ENCODE measurements at regions not wholly inside any gene's neighbourhood (a gene's known extent, or its start where the extent isn't known, plus 50 kb on each side); places are given as distances from the start of the nearest gene placed in this dataset.

DNA sequence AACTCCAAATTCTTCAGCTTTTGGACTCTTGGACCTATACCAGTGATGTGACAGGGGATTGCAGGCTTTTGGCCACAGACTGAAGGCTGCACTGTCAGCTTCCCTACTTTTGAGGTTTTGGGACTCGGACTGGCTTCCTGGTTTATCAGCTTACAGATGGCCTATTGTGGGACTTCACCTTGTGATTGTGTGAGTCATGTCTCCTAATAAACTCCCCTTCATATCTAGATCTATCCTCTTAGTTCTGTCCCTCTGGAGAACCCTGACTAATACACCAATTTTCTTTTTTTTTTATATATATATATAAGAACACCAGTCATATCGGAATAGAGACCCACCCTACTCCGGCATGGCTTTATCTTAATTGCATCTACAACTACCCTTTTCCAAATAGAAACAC is 166.8 kb downstream of the ETV1 start:
- Histone ChIP-seq H3K27me3 (no peaks in the 10 kb centered on the region), H3K4me1 (no peaks in the 10 kb centered on the region), H3K36me3 (no peaks in the 10 kb centered on the region), H3K27ac (no peak overlapping the region), H3K9me3 (no peaks in the 10 kb centered on the region), H3K4me3 (no peak overlapping the region)
- FAIRE-seq: no peak
- WGBS, 2 donors: 74 to 79% methylated on average over 3 of the region's 3 CpGs
- no peak for ATAC-seq
- intact Hi-C loops (cut with DNase I): no loop called here
- DNase-seq: no peak
- TF ChIP-seq, protein P1, sequence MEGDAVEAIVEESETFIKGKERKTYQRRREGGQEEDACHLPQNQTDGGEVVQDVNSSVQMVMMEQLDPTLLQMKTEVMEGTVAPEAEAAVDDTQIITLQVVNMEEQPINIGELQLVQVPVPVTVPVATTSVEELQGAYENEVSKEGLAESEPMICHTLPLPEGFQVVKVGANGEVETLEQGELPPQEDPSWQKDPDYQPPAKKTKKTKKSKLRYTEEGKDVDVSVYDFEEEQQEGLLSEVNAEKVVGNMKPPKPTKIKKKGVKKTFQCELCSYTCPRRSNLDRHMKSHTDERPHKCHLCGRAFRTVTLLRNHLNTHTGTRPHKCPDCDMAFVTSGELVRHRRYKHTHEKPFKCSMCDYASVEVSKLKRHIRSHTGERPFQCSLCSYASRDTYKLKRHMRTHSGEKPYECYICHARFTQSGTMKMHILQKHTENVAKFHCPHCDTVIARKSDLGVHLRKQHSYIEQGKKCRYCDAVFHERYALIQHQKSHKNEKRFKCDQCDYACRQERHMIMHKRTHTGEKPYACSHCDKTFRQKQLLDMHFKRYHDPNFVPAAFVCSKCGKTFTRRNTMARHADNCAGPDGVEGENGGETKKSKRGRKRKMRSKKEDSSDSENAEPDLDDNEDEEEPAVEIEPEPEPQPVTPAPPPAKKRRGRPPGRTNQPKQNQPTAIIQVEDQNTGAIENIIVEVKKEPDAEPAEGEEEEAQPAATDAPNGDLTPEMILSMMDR (IDR thresholded peaks at IDR 0.05): no peak

DNA sequence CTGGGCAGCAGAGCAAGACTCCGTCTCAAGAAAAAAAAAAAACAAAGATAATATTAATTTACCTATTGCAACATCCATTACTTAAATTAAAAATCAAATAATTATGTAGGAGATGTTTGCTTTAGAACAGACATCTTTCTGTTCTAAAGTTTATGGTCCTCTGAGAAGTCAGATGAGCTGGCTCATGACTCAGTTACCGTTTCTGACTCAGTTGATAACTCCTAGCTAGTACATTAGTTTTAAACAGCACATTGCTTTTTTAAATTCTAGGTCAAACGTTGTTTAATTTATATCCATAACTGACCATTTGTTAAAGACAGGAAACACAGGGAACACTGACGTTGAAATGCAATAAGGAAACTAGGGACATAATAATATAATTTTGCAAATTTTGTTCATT is 162.7 kb downstream of the ETV1 start:
- Histone ChIP-seq H3K36me3 (no peaks in the 10 kb centered on the region), H3K4me1 (no peaks in the 10 kb centered on the region), H3K27ac (no peak overlapping the region), H3K4me3 (no peak overlapping the region), H3K9me3 (no peaks in the 10 kb centered on the region), H3K27me3 (no peaks in the 10 kb centered on the region)
- FAIRE-seq (no peak), ATAC-seq (no peak), DNase-seq (no peak)
- 61 to 75% methylated on average over 4 of the region's 4 CpGs for WGBS, 2 donors
- TF ChIP-seq, protein P1 (IDR thresholded peaks at IDR 0.05): no peak
- intact Hi-C loops (cut with DNase I): no loop called here

DNA sequence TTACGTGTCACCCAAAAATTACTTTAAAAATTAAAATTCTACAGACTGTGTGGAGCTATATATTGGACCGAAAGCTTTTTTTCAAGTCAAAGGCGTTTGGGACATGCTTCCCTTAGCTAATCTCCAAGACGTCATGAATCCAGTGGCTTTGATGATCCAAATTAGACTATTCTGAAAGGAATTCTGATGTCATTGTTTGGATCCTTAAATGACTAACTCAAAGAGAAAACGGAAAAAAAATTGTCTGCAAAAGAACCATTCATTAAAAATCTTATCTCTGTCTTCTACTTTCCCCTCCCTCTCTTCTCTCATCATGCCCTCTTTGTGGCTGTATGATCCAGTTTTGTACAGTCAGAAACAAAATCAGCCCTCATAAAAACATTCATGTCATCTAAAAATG is 161.8 kb downstream of the ETV1 start:
- TF ChIP-seq, protein P1 (IDR thresholded peaks at IDR 0.05): no peak
- intact Hi-C loops (cut with DNase I): no loop called here
- no peaks in the 10 kb centered on the region for H3K27me3 ChIP-seq
- no peak for ATAC-seq
- DNase-seq: no peak
- H3K36me3 ChIP-seq: no peaks in the 10 kb centered on the region
- no peak for FAIRE-seq
- H3K9me3 ChIP-seq: no peaks in the 10 kb centered on the region
- H3K4me1 ChIP-seq: no peaks in the 10 kb centered on the region
- 57 to 67% methylated on average over 5 of the region's 5 CpGs for WGBS, 2 donors
- H3K27ac ChIP-seq: no peak overlapping the region
- no peak overlapping the region for H3K4me3 ChIP-seq

DNA sequence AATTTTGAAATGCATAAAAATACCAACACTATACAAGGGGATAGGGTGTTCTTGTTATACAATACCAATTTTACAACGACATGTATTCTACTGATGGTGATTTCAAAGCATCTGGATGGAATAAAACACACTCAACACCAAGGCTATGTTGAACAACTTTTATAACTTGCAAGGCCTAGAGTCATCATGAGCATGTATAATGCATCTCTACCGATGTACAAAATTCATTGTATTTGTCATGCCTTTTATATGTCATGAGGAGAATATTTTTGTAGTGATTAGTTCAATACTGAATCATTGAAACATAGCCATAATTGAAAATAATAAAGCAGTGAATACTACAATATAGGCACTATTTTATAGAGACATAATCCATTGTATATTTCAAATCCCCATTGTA is 160.2 kb downstream of the ETV1 start:
- Histone ChIP-seq H3K4me1 (no peaks in the 10 kb centered on the region), H3K27me3 (no peaks in the 10 kb centered on the region), H3K36me3 (no peaks in the 10 kb centered on the region), H3K27ac (no peak overlapping the region), H3K9me3 (no peaks in the 10 kb centered on the region), H3K4me3 (no peak overlapping the region)
- ATAC-seq (no peak), FAIRE-seq (no peak), DNase-seq (no peak)
- TF ChIP-seq, protein P1 (IDR thresholded peaks at IDR 0.05): no peak
- 77 to 79% methylated on average over 2 of the region's 2 CpGs for WGBS, 2 donors
- intact Hi-C loops (cut with DNase I): no loop called here

DNA sequence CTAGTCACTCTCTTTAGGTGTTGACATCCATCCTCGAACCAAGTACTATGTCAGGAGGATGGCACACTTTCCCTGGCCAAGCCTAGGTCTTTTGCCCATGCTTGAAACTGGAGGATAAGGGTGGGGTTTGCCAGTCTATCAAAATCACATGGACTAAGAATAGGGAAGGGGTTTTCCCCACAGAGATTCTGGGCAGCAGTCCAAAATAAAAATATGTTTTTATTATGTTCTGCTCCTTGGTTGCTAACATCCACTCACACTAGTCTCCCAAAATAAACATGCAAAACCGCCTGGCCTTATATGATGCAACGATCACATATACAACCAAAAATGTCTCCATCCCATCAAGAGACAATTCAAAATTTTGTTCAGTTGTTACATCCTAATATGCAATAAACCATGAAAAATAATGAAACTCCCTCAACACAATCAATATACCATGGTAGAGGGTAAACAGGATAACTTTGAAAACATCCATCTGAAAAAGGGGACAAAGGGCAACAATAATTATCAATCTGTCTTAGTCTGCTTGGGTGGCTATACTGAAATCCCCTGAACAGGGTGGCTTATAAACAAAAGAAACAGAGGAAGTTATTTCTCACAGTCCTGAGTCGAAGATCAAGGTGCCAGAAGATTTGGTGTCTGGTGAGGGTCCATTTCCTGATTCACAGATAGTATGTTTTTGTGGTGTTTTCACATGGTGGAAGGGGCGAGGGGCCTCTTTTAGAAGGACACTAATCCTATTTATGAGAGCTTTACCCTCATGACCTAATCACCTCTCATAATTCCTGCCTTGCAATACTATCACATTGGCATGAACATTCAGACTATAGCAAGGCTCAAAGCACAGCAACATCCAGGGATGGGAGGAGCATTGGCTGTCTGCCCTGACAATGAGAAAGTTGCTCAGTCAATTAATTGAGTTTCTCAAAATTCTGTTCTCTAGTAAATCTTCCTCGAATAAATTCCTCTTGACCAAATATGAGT is 159.3 kb downstream of the ETV1 start:
- Histone ChIP-seq H3K9me3 (no peaks in the 10 kb centered on the region), H3K4me1 (no peaks in the 10 kb centered on the region), H3K4me3 (no peak overlapping the region), H3K36me3 (no peaks in the 10 kb centered on the region), H3K27ac (no peak overlapping the region), H3K27me3 (no peaks in the 10 kb centered on the region)
- 51 to 56% methylated on average over 6 of the region's 6 CpGs for WGBS, 2 donors
- ATAC-seq: no peak
- TF ChIP-seq, protein P1 (IDR thresholded peaks at IDR 0.05): no peak
- no peak for DNase-seq
- FAIRE-seq: no peak
- intact Hi-C loops (cut with DNase I): no loop called here
